Fibroblast of pulmonary artery (primary cell): ENCODE measurements at regions not wholly inside any gene's neighbourhood (a gene's known extent, or its start where the extent isn't known, plus 50 kb on each side); places are given as distances from the start of the nearest gene placed in this dataset.
A peak's percentile ranks its signal among the peaks of the same experiment; 100 is the strongest.

Source experiments
- DNase-seq: peaks from one replicate; pipeline ENCODE4 v3.0.0-alpha.2; 2010; ENCODE audit warnings: low read depth
- H3K4me3 ChIP-seq: replicated peaks from 2 replicates; pipeline ENCODE4 v1.5.1; 2011; ENCODE audit warnings: low read depth, mild to moderate bottlenecking, control low read depth, low read length, moderate library complexity
- CTCF ChIP-seq: IDR thresholded peaks from 2 replicates; pipeline ENCODE4 v1.5.1; 2011; ENCODE audit warnings: mild to moderate bottlenecking, control low read depth, low read length, inconsistent platforms; ENCODE audit errors: missing control alignments

GRCh38 chr17:72295916-72296315 is 175.1 kb downstream of the SOX9 start:
- DNase-seq: no peak
- H3K4me3 ChIP-seq: no peak overlapping the region
- TF ChIP-seq CTCF: no peak

- no peak overlapping the region for H3K4me3 ChIP-seq
- peak; percentile 20 for DNase-seq
- no peak for TF ChIP-seq CTCF
Measured at GRCh38 chr17:72296456-72296855, 175.6 kb downstream of the SOX9 start.

- no peak for TF ChIP-seq CTCF
- no peak overlapping the region for H3K4me3 ChIP-seq
- DNase-seq: peak; percentile 57
Measured at GRCh38 chr17:72297326-72298115, 176.7 kb downstream of the SOX9 start.

- DNase-seq: no peak
- TF ChIP-seq CTCF: no peak
- no peak overlapping the region for H3K4me3 ChIP-seq
Measured at GRCh38 chr17:72299100-72299499, 178.3 kb downstream of the SOX9 start.

- H3K4me3 ChIP-seq: no peak overlapping the region
- no peak for TF ChIP-seq CTCF
- DNase-seq: no peak
Measured at GRCh38 chr17:72299592-72299991, 178.8 kb downstream of the SOX9 start.

- no peak for DNase-seq
- TF ChIP-seq CTCF: no peak
- no peak overlapping the region for H3K4me3 ChIP-seq
Measured at GRCh38 chr17:72301887-72302286, 181.1 kb downstream of the SOX9 start.

GRCh38 chr17:72302735-72303134 is 181.9 kb downstream of the SOX9 start:
- DNase-seq: no peak
- no peak for TF ChIP-seq CTCF

More at GRCh38 chr17:72302735-72303134, 181.9 kb downstream of the SOX9 start:
- H3K4me3 ChIP-seq: no peak overlapping the region
